ENCODE measurements at regions not wholly inside any gene's neighbourhood (a gene's known extent, or its start where the extent isn't known, plus 50 kb on each side); places are given as distances from the start of the nearest gene placed in this dataset.
"Not testable (repeated sequence)": the region's sequence is repeated elsewhere in the genome, so short reads cannot be mapped to it uniquely, and the experiment has no call there.

DNA sequence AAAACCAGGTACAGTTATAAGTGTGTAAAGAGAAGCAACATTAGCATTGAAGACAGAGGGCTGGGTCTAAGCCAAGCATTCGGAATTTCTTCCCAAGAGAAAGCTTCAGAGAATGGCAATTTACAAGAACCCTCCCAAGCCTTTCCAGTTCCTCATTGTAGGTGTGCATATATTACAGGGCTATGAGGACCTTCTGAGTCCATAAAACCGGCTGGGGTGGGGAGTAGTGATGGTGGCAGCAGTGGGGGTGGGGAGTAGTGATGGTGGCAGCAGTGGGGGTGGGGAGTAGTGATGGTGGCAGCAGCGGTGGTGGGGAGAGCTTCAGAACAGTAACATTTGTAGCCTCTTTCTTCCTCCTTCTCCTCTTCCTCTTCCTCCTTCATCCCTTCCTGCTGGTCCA, 368.7 kb upstream of the UMPS start:
- DNase-seq (ENCODE audit: low read depth, low spot score), result no peak

DNA sequence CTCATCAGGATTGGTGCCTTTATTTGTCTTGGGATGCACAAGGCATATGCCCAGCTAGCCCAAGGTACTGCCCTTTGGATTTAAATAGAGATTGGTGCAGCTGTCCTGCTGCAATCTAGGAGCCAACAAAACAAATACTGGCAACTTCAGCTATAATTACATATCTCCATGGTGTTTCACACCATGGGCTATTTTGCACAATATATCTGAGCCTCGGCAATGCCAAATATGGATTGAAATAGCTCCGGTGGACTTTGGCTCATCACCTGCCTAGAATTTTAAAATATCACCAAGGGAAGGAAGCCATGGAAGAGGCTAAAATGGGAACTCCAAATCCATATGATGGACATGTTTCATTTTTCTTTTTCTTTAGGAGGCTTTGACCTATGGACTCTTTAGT, 367.8 kb upstream of the UMPS start:
- no peak for DNase-seq (ENCODE audit: low read depth, low spot score)

DNA sequence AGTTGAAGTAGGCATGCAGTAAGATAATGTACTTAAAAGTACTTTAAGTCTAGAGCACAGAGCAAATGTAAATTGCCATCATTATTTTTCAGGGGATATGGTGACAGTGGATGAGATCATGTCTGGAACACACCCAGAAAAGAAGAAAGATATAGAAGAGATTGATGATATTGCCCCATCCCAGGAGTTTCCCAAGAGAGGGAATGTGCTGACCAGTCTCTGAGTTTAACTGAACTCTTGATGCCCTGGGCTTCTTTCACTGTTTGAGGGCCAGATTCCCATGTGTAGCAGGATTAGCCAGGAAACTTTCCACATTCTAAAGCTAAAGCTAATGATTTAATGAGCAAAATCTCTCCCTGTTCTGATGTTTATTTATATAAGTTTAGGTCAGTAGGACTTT, 366.8 kb upstream of the UMPS start:
- no peak for DNase-seq (ENCODE audit: low read depth, low spot score)

DNA sequence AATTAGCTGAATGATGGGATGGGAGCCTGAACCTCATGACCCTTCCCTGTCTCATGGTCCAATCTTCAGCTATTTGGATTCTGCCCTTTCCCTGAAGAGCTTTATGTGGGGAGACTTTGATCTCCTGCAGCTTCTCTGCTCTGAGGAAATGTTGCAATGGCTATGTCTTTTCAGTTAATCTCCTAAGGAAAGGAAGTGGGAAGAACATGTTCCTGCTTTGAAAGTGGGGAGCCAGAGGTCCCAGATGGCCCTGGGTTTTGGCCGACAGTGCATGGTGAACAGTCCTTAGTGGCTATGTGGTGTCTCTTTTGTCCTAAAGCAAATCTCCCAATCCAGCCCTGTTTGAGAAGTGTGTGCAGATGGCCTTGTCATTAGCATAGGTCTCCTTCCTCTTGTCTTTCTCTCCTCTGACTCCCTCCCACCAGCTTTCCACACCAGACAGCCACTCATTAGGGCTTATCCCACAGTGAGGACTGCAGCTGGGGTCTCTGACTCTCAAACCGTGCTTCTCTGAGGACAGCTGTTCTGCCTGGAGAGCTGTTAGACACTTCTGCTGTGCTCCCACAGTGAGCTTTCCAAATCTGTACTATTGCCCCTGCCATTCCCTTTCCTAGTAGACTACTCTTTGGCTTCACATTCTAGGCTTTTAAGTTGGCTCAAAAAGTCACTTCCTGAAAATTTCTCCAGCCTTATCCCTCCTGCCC, 365.8 kb upstream of the UMPS start:
- DNase-seq (ENCODE audit: low read depth, low spot score), result no peak

DNA sequence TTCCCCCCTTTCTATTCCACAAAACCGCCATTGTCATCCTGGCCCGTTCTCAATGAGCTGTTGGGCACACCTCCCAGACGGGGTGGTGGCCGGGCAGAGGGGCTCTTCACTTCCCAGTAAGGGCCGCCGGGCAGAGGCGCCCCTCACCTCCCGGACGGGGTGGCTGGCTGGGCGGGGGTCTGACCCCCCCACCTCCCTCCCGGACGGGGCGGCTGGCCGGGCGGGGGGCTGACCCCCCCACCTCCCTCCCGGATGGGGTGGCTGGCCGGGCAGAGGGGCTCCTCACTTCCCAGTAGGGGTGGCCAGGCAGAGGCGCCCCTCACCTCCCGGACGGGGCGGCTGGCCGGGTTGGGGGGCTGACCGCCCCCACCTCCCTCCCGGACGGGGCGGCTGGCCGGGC, 363.6 kb upstream of the UMPS start:
- not testable (repeated sequence) for DNase-seq (ENCODE audit: low read depth, low spot score)

DNA sequence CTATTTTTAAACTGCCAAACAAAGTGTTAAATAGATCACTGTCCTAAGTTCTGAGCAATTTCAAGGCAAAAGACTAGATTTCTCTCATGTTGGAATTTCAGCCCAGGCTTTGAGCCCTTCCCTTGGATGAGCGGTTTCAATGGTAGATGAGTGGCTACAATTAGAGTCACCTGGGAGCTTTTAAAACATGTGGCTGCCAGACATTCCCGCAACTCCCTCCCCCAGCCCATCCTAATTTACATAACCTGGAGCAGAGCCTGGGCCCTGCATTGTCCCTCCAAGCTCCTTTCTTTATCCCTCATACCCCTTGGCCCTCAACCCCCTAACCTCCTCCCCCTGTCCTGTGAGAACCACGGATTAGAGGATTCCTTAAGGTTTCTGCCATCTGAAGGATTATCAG, 357.5 kb upstream of the UMPS start:
- DNase-seq (ENCODE audit: low read depth, low spot score), result no peak

DNA sequence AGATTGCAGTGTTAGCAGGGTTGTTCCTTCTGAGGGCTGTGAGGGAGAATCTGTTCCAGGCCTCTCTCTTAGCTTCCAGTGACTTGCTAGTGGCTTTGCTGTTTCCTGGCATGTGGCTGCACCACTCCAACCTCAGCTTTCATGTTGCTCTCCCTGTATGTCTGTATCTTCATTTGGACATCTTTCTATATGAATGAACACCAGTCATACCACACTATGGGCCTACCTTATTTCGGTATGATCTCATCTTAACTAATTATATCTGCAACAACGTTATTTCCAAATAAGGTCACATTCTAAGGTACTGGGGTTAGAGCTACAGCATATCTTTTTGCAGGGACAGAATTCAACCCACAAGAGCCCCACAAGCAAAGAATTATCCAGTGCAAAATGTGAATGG, 356.7 kb upstream of the UMPS start:
- no peak for DNase-seq (ENCODE audit: low read depth, low spot score)

DNA sequence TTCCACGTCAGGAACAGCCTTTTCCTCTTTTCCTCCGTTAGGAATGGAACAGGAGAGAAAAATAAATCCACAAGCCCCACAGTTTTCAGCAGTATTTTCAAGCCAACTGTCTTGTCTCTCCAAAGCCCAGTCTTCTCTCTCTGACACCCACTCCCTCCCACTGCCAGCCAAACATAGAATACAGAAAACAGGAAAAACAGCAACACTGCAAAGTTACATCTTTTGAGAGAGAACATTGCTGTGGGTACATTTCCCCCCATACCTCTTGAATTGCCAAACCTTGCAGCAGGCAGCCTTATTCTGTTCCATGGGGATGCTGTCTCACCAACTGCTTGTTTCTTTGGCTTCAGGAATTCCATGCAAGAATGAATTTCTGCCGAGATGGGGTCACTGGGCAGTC, 355.7 kb upstream of the UMPS start:
- no peak for DNase-seq (ENCODE audit: low read depth, low spot score)

DNA sequence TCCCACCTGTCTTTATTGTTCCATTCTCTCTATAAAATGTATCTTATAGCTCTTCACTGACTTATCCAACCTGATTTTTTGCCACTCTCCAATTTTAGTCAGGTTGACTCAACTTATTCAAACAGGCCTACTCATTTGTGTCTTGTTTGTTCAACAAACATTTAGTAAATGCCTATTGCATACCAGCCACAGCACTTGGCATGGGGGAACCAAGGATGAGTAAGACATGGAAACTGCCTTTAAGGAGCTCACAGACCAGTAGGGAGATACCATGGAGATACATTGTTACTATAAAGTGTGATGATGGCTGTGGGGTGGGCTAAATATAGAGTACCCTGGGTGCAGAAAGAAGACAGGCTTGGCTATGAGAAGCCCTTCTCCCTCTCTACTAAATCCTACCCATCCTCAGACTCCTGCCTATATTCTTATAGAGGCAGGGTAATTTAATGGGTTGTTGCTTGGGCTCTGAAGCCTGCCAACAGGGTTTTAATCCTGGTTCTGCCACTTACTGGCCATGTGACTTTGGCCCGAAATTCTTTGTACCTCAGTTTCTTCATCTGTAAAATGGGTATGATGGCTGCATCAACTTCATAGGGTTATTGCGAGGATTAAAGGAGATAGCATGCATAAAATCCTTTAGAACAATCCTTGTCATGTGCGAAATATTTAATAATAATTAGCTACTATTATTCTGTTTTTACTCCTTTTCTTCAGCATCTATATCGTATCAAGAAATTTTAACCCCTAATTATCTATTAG, 348.5 kb upstream of the UMPS start:
- DNase-seq (ENCODE audit: low read depth, low spot score), result no peak

DNA sequence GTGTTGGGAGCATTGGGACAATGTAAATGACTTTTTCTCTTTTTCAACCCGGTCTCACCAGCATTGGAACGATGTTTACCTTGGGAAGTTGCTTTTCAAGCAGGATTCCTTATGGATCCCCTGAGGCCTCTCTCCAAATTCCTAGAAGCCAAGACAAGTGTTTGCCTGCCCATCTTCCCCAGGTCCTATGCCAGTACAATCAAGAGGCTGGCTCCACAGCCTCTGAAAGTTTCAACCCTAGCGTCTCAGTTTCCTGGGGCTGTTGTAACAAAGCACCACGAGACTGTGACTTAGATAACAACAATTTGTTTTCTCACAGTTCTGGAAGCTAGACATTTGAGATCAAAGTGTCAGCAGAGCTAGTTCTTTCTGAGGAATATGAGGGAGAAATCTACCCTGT, 347.2 kb upstream of the UMPS start:
- DNase-seq (ENCODE audit: low read depth, low spot score), result no peak

DNA sequence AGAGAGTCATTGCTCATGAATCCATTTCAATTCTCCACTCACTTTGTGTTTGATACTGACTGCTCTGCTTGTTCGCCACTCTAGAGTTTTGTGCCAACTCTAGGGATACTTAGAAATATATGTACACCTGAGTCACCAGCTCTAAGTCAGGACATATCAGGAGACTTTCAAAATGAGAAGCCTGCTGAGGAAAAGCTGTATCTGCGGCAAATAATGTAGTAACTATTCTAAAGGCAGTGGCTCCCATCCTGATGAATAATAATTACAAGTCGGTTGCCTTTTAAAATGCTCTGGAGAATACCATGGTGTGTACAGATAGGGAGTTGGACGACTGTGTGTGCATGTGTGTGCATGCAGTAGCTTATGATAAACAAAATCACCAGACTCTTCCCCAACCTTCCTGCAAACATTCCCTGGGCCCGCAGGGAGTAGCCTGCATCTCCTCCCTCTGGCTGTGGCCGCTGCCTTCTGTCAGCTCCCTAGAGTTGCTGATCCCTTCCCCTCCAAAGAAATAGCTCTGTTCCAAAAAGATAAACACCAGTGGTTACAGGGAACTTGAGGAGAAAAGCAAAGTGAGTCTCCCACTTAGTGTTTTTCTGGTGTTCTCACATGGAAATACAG, 346.3 kb upstream of the UMPS start:
- DNase-seq (ENCODE audit: low read depth, low spot score), result no peak

DNA sequence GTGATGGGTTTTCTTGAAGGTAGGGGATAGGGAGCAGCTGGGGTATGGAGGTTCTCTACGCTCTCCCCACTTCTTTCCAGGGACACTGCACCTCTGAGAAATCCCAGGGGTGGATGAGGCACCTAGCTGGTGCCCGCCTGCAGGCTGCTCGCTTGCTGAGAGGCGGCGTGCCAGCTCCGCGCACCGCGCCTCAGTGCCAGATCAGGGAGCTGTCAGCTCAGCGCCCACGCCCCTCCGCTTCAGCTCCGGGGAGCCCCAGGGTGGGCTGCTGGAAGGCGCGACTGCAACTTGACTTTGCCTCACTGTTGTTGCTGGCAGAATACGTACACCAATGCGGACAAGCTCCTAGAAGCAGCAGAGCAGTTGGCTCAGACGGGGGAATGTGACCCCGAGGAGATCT, 345.7 kb upstream of the UMPS start:
- no peak for DNase-seq (ENCODE audit: low read depth, low spot score)

DNA sequence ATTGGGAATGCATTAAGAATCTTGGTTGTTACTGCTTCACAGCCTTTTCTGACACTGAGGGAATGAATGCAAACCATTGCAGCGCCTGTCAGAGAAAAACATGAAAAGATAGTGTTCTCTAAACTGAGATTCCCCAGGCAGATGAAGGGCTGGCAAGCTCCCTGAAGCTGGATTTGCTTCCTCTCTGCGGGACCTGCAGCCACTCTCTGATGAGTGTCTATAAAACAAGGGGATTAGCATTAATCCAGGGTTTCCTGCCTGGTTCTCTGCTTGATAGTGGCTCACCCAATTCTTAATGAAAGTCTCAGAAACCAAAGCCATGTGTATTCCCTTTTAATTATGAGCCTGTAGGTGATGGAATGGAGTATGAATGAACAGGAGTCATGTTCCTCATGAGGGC, 344.3 kb upstream of the UMPS start:
- no peak for DNase-seq (ENCODE audit: low read depth, low spot score)

DNA sequence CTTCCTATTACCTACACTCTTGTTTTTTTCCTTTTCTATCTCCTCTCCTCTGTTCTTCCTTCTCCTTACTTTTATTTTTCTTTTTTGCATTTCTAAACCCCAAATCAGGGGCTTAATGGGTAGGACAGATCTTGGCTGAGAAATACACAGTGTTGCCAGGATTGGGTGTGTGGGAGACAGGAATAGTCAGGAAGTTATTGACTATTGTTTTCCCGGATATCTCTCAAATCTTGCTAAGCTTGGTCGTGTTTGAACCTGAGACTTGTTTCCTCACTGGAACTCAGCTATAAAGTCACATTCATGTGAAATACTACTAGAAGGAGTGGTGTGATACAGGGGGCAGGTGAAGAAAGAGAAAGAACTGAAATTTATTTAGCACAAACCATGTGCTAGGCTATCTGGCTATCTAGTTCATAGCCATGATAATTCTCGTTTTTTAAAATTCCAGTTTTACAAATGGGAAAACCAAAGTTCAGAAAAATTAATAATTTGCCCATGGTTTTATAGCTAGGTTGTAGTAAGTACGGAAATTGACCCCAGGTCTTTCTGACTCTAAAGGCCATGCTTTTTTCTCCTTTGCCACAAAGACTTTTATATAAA, 343.2 kb upstream of the UMPS start:
- no peak for DNase-seq (ENCODE audit: low read depth, low spot score)

DNA sequence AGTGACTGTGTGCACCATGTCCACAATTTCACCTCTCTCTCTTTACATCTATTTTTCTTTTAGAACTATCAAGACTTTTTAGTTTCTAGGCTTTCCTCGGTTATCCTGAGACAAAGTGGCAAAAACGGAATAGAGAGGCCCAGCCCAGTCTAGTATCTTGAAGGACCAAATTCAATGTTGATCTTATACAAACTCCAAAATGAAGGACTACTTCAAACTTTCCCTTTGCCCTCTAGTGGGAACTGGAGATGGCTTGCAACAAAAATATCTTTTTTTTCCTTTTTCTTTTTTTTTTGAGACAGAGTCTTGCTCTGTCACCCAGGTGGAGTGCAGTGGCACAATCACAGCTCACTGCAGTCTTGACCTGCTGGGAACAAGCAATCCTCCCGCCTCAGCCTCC, 338.5 kb upstream of the UMPS start:
- no peak for DNase-seq (ENCODE audit: low read depth, low spot score)

DNA sequence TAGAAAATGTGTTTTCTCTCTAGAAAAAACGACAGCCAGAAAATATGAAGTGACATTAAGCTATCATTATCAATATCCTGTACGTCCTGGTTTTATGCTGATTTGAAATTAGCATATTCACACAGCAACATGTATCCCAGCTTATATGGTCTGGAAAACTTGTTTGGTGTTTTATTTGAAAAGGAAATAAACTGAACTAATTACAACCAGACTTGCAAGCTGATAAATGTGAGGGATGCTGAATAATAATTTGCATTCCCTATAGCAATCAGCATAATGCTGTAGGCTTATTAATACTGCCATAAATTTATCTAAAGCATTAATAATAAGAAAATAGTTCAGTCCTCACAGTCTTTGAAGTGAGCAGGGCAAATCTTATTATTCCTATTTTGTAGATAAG, 336.9 kb upstream of the UMPS start:
- no peak for DNase-seq (ENCODE audit: low read depth, low spot score)

DNA sequence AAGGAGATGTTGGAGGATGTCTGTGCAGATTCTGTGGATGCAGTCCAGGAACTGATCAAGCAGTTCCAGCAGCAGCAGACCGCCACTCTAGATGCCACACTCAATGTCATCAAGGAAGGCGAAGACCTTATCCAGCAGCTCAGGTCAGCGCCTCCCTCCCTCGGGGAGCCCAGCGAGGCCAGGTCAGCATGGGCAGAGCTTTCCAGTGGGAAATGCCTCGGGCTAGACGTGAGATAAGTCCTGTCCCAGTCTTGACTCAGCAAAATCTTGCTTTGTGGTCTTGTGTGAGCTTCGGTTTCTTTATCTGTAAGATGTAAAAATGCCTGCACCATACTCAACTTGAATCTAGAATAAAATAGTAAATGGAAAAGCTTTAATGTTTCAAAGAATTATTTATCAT, 335.1 kb upstream of the UMPS start:
- DNase-seq (ENCODE audit: low read depth, low spot score), result no peak

DNA sequence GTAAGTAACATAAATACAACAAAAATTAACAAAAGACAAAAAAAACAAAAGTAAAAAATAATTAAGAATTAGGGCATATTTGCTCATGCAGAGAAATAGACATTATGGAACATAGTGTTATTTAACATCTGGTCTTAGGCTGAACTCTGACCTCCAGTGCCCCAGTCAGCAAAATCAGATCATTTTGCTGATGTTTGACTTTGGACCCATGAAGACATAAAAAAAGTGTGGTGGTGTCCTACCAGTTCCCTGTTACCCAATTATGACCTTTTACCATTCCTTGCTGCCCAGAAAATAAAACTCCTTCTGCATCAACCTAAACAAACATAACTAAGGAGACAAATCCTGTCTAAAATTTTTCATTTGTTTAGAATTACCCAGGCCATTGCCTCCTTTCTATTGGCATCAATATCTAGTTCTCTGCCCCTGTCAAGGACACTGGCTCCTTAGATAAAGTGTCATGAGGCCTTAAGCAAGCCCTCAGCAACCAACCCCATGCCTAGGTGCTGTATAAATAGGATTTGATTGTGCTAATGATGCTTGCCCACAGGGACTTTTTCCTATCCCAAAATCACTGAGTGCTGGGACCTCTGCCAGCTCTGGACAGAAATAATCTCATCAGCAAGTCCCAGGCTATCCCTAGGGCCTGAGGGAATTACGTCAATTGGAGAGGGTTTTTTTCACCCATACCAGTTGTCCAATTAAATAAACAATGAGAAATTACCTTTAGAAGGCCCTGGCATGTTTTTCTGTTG, 334.5 kb upstream of the UMPS start:
- no peak for DNase-seq (ENCODE audit: low read depth, low spot score)

DNA sequence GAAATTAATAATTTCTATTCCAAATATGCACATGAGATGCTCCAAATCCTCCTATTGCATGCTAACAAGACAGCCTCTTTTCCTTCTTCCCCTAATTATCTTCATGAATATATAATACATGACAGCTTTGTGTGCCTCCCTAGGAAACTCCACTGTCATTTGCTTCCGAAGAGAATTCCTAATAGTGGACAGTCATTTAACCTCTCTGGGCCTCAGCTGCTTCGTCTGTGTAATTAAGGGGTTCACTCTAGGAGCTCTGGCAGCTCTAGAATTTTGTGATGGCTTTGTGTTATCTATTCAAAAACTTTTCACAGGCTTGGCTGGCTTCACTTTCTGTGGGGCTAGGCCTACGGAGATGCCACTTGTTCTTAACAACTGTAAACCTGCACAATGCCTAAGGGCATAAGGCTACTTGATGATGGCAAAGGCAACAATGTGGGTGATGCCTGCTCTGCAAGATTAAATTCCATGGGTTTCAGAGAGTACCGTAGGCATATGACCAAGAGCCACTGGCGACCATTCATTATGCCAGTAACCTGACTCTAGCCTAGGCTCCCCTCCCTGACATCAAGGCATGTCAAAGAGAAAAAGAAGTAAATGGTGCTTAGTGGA, 333.8 kb upstream of the UMPS start:
- DNase-seq (ENCODE audit: low read depth, low spot score), result no peak

DNA sequence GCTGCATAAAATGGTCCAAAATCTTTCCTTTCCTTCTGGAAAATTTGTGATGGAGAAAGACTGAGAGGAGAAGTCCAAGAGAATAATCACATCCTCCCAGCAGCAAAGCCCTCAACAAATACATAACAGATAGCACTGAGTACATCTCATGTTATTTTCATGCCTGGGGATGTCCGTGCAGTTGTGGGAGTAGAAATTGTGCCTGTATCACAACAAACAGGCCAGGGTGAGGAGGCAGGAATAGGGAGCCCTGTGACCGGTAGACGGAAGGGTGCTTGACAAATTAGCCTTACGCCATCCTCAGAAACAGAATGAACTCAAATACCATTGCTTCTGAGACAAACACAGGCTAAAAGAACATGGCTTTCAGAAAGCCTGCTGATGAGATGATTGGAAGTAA, 333.2 kb upstream of the UMPS start:
- DNase-seq (ENCODE audit: low read depth, low spot score), result no peak

DNA sequence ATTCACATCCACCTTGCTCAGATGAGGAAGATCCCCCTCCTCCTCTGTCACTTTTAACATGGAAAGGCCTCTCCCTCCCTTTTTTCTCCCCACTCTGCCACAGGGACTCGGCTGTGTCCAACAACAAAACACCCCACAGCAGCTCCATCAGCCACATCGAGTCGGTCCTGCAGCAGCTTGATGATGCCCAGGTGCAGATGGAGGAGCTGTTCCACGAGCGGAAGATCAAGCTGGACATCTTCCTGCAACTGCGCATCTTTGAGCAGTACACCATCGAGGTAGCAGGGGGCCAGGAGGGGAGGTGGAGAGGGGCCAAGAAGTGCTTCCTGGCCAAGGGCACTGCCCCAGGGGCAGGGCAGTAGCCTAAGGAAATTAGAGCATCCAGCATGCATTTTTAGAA, 331.7 kb upstream of the UMPS start:
- no peak for DNase-seq (ENCODE audit: low read depth, low spot score)

DNA sequence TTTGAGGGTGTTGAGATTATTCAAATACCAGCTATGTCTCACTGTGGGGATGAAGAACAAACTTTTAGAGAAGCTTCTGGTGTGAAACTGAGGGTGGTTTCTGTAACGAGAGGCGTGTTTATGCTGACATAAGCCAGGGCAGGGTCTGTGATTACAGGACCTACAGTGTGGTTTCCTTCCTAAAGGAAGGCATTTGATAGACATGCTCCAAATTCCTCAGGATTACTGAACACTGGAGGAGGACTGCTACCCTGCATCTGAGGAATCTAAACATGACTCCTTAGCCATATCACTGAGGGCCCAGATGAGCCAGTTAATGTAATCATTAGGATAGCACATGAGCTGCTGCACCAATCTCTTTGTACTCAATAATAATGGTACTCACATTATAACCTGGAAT, 328.4 kb upstream of the UMPS start:
- no peak for DNase-seq (ENCODE audit: low read depth, low spot score)

Data from activated CD4-positive, CD25-positive, alpha-beta regulatory T cell treated with anti-CD3 and anti-CD28 coated beads, Interleukin-2, amount 50 U/mL, for 16 hours (primary cell).